GM23338 (cell line): ENCODE measurements at regions not wholly inside any gene's neighbourhood (a gene's known extent, or its start where the extent isn't known, plus 50 kb on each side); places are given as distances from the start of the nearest gene placed in this dataset.

Experiments
- ATAC-seq: fragments of 200-7000 bp; cut with Tn5 transposase; 3 replicates; pipeline ENCODE4 v1.9.1; 2020
- DNase-seq: peaks from one replicate; pipeline ENCODE4 v3.0.0-alpha.2; 2015; ENCODE audit warnings: low spot score
- H2AFZ ChIP-seq: fragments of 200-600 bp; sonication (generic); 2 replicates; pipeline ENCODE4 v1.8.0; 2016; ENCODE audit warnings: antibody characterized with exemption, mild to moderate bottlenecking, moderate library complexity
- H3F3A ChIP-seq: fragments of 200-600 bp; sonication (generic); replicated peaks from 2 replicates; pipeline ENCODE4 v1.8.0; 2017; ENCODE audit warnings: antibody characterized with exemption, mixed run types, low read depth
- H3K27ac ChIP-seq: fragments of 200-600 bp; sonication (generic); 2 replicates; pipeline ENCODE4 v1.6.1; 2016; ENCODE audit warnings: low read depth
- H3K27me3 ChIP-seq: fragments of 200-600 bp; sonication (generic); 2 replicates; pipeline ENCODE4 v1.8.0; 2016; ENCODE audit warnings: mild to moderate bottlenecking, mixed run types, moderate library complexity; ENCODE audit not compliant: insufficient read depth
- H3K36me3 ChIP-seq: fragments of 200-600 bp; sonication (generic); 2 replicates; pipeline ENCODE4 v1.8.0; 2016; ENCODE audit warnings: mild to moderate bottlenecking; ENCODE audit not compliant: insufficient read depth
- H3K4me1 ChIP-seq: fragments of 200-600 bp; sonication (generic); 2 replicates; pipeline ENCODE4 v1.8.0; 2016; ENCODE audit warnings: mild to moderate bottlenecking, moderate library complexity; ENCODE audit not compliant: insufficient read depth
- H3K4me2 ChIP-seq: fragments of 200-600 bp; sonication (generic); 2 replicates; pipeline ENCODE4 v1.7.1; 2017; ENCODE audit warnings: mixed run types
- H3K4me3 ChIP-seq: fragments of 200-600 bp; sonication (generic); 2 replicates; pipeline ENCODE4 v1.6.1; 2016; ENCODE audit warnings: mixed run types
- H3K79me2 ChIP-seq: fragments of 200-600 bp; sonication (generic); replicated peaks from 2 replicates; pipeline ENCODE4 v1.8.0; 2017; ENCODE audit warnings: mild to moderate bottlenecking; ENCODE audit not compliant: insufficient read depth
- H3K9me2 ChIP-seq: fragments of 200-600 bp; sonication (generic); 2 replicates; pipeline ENCODE4 v1.8.0; 2017; ENCODE audit not compliant: insufficient read depth
- H4K20me1 ChIP-seq: fragments of 200-600 bp; sonication (generic); replicated peaks from 2 replicates; pipeline ENCODE4 v1.8.0; 2017; ENCODE audit warnings: mild to moderate bottlenecking; ENCODE audit not compliant: insufficient read depth
- H3K27ac Mint-ChIP-seq: 2 replicates; pipeline ENCODE4 v1.8.0; 2020; ENCODE audit warnings: inconsistent platforms, mild to moderate bottlenecking, moderate library complexity, mixed read lengths
- H3K27me3 Mint-ChIP-seq: 3 replicates; pipeline ENCODE4 v1.8.0; 2022; ENCODE audit warnings: low read depth, mild to moderate bottlenecking, moderate library complexity, mixed read lengths, inconsistent platforms; ENCODE audit not compliant: insufficient read depth, poor library complexity
- H3K36me3 Mint-ChIP-seq: 3 replicates; pipeline ENCODE4 v1.8.0; 2021; ENCODE audit warnings: low read depth, mild to moderate bottlenecking, inconsistent platforms, moderate library complexity, mixed read lengths
- H3K4me1 Mint-ChIP-seq: 3 replicates; pipeline ENCODE4 v1.8.0; 2020; ENCODE audit warnings: mild to moderate bottlenecking, inconsistent platforms, mixed read lengths
- H3K4me3 Mint-ChIP-seq: 3 replicates; pipeline ENCODE4 v1.8.0; 2021; ENCODE audit warnings: moderate library complexity, mild to moderate bottlenecking, inconsistent platforms, mixed read lengths
- H3K9me3 Mint-ChIP-seq: 3 replicates; pipeline ENCODE4 v1.8.0; 2020; ENCODE audit warnings: moderate library complexity, mild to moderate bottlenecking, inconsistent platforms, mixed read lengths
- CREB1 ChIP-seq: fragments of 250-450 bp; sonication (Bioruptor Pico); IDR thresholded peaks from 2 replicates; pipeline ENCODE4 v1.5.0; 2020; ENCODE audit warnings: low read depth, mild to moderate bottlenecking, moderate library complexity
- CTCF ChIP-seq, 2 experiments: fragments of 200-600 bp in 1 of 2; sonication (generic) in 1 of 2; conservative IDR thresholded peaks; 2 replicates each; pipeline versions ENCODE4 v1.5.1 to v1.6.1; 2016 to 2017; ENCODE audit warnings: antibody characterized with exemption in 2 of 2, low read depth in 2 of 2, mild to moderate bottlenecking in 2 of 2, moderate library complexity in 1 of 2
- ETS1 ChIP-seq: IDR thresholded peaks from 2 replicates; pipeline ENCODE4 v1.6.1; 2016; ENCODE audit warnings: antibody characterized with exemption
- EZH2 ChIP-seq: fragments of 200-600 bp; sonication (generic); IDR thresholded peaks from one replicate; pipeline ENCODE4 v1.8.0; 2017; ENCODE audit warnings: antibody characterized with exemption, mild to moderate bottlenecking, low read depth; ENCODE audit not compliant: unreplicated experiment
- JUNB ChIP-seq: IDR thresholded peaks from one replicate; pipeline ENCODE4 v1.6.1; 2016; ENCODE audit warnings: antibody characterized with exemption; ENCODE audit not compliant: unreplicated experiment
- NANOG ChIP-seq: IDR thresholded peaks from 2 replicates; pipeline ENCODE4 v1.6.1; 2016; ENCODE audit warnings: antibody characterized with exemption, borderline replicate concordance
- POLR2AphosphoS5 ChIP-seq: IDR thresholded peaks from 2 replicates; pipeline ENCODE4 v1.6.1; 2016; ENCODE audit warnings: antibody characterized with exemption, low read depth
- REST ChIP-seq: IDR thresholded peaks from one replicate; pipeline ENCODE4 v1.6.1; 2018; ENCODE audit warnings: antibody characterized with exemption; ENCODE audit not compliant: unreplicated experiment
- STAT1 ChIP-seq: IDR thresholded peaks from one replicate; pipeline ENCODE4 v1.6.1; 2016; ENCODE audit warnings: antibody characterized with exemption; ENCODE audit not compliant: unreplicated experiment
- ZNF114 ChIP-seq: fragments of 250-450 bp; sonication (Bioruptor Pico); IDR thresholded peaks from 2 replicates; pipeline ENCODE4 v1.5.0; 2020; ENCODE audit warnings: mild to moderate bottlenecking, moderate library complexity
- ZNF331 ChIP-seq: fragments of 250-450 bp; sonication (Bioruptor Pico); IDR thresholded peaks from 2 replicates; pipeline ENCODE4 v1.5.0; 2020; ENCODE audit warnings: low read depth, mild to moderate bottlenecking, moderate library complexity

GRCh38 chr15:99481113-99481950 lies 84.5 kb upstream of the MEF2A start:
- H3K4me2 ChIP-seq = no peak overlapping the region
- H4K20me1 ChIP-seq = no peaks in the 10 kb centered on the region
- Mint-ChIP-seq H3K36me3 (no peaks in the 10 kb centered on the region), H3K4me1 (peaks cover 15% of the 10 kb centered on the region), H3K9me3 (no peaks in the 10 kb centered on the region), H3K4me3 (no peak overlapping the region), H3K27ac (no peak overlapping the region), H3K27me3 (peaks cover 6% of the 10 kb centered on the region)
- H3K4me3 ChIP-seq = no peak overlapping the region
- no peaks in the 10 kb centered on the region for H3K36me3 ChIP-seq
- DNase-seq (no peak), ATAC-seq (no peak)
- H3K79me2 ChIP-seq = no peaks in the 10 kb centered on the region
- no peak overlapping the region for H3K27ac ChIP-seq
- H3K27me3 ChIP-seq = peaks cover 3% of the 10 kb centered on the region; the same call in 1 of the 2 replicates
- H3K9me2 ChIP-seq = no peaks in the 10 kb centered on the region; the same call in 1 of the 2 replicates
- peaks cover 8% of the 10 kb centered on the region for H3K4me1 ChIP-seq
- no peak for TF ChIP-seq POLR2AphosphoS5
- TF ChIP-seq ZNF114 (CRISPR knock-in tag) = no peak
- no peak for TF ChIP-seq STAT1
- no peak for TF ChIP-seq ZNF331
- TF ChIP-seq EZH2 = no peak
- no peak for TF ChIP-seq NANOG
- no peak for TF ChIP-seq ETS1
- no peak for TF ChIP-seq CREB1 (CRISPR knock-in tag)
- TF ChIP-seq CTCF (conservative IDR thresholded peaks at IDR 0.05; ENCODE audit: low read depth in 2 of 2) = no peak
- TF ChIP-seq REST = no peak
- no peak for TF ChIP-seq JUNB
- H3F3A ChIP-seq = no peaks in the 10 kb centered on the region
- H2AFZ ChIP-seq = no peak overlapping the region
